ENCODE measurements at regions not wholly inside any gene's neighbourhood (a gene's known extent, or its start where the extent isn't known, plus 50 kb on each side); places are given as distances from the start of the nearest gene placed in this dataset.

DNA sequence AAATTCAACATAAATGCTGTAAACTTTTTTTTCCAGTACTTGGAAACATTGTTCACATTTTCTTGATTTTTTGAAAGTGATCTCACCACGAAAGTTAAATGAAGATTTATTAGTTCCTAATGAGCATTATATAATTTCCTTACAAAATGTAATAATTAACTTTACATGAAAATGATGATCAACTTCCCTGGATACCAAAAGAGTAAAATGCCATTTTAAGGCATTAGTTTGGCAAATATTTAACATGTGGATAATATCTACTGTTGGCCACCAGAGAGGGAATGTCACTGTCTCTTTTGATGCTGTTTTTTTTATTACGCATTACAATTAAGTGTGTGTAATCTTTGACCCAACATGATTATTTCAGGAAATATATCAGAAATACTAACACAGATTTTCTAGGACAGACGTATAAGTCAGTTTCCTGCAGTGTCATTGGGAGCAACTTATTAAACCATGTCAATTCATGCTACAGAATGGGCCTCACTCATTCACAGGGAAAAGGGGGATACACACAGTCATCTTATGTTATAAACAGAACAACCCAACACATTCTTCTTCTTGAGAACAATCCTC is 903.9 kb upstream of the ADGRL2 start:
- Histone ChIP-seq H3K27me3 (ENCODE audit: control insufficient read depth, insufficient read depth, low read length) (no peaks in the 10 kb centered on the region), H3K4me1 (ENCODE audit: control insufficient read depth, low read depth, low read length) (peaks cover 10% of the 10 kb centered on the region), H3K9me3 (ENCODE audit: control insufficient read depth, low read depth, low read length) (no peaks in the 10 kb centered on the region), H3K9ac (ENCODE audit: low read length) (no peak overlapping the region), H3K27ac (ENCODE audit: low read length) (no peak overlapping the region), H3K4me3 (ENCODE audit: low read length) (no peak overlapping the region), H3K36me3 (ENCODE audit: control insufficient read depth, low read depth, low read length) (no peaks in the 10 kb centered on the region)

DNA sequence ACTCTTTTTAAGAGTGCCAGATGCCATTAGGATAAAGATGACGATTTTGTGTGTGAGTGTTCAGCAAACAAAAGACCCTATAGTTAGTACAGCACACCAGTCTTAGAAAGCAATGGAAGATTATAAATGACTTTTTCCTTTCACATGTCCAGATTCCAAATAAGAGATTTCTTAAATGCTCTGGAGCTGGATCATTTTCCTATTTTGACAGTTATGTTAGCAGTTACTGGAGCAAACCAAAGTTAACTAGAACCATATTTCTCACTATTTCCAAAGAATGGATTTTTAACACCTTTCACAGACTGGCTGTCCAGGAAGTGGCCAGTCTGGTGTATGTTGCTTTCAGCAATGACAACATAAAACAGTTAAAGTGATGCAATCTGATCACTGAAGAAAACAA is 905.8 kb upstream of the ADGRL2 start:
- H3K4me3 ChIP-seq (ENCODE audit: low read length), result no peak overlapping the region
- no peaks in the 10 kb centered on the region for H3K36me3 ChIP-seq (ENCODE audit: control insufficient read depth, low read depth, low read length)
- peaks cover 10% of the 10 kb centered on the region for H3K4me1 ChIP-seq (ENCODE audit: control insufficient read depth, low read depth, low read length)
- no peak overlapping the region for H3K27ac ChIP-seq (ENCODE audit: low read length)
- H3K9me3 ChIP-seq (ENCODE audit: control insufficient read depth, low read depth, low read length), result no peaks in the 10 kb centered on the region
- H3K9ac ChIP-seq (ENCODE audit: low read length), result no peak overlapping the region
- no peaks in the 10 kb centered on the region for H3K27me3 ChIP-seq (ENCODE audit: control insufficient read depth, insufficient read depth, low read length)

DNA sequence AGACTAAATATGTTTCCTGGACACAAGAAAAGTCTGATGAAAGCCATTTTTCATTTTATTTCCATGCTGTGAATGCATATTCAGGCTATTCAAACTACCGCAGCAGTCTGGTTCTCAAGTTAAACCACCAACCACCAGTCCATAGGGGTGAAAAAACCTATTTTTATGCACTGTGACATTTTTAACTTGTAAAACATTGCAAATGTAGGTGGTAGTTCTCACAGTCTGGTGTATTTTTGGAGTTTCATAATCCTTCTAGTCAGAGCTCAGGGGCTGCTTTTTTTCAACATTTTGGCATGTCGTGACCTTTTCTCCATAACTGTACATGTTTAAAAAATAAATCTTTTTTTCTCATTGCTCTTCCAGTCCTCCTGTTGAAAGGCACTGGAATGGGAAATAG is 907.6 kb upstream of the ADGRL2 start:
- Histone ChIP-seq H3K9ac (ENCODE audit: low read length) (no peak overlapping the region), H3K36me3 (ENCODE audit: control insufficient read depth, low read depth, low read length) (no peaks in the 10 kb centered on the region), H3K4me3 (ENCODE audit: low read length) (no peak overlapping the region), H3K4me1 (ENCODE audit: control insufficient read depth, low read depth, low read length) (peaks cover 10% of the 10 kb centered on the region), H3K27ac (ENCODE audit: low read length) (no peak overlapping the region), H3K27me3 (ENCODE audit: control insufficient read depth, insufficient read depth, low read length) (no peaks in the 10 kb centered on the region), H3K9me3 (ENCODE audit: control insufficient read depth, low read depth, low read length) (no peaks in the 10 kb centered on the region)

DNA sequence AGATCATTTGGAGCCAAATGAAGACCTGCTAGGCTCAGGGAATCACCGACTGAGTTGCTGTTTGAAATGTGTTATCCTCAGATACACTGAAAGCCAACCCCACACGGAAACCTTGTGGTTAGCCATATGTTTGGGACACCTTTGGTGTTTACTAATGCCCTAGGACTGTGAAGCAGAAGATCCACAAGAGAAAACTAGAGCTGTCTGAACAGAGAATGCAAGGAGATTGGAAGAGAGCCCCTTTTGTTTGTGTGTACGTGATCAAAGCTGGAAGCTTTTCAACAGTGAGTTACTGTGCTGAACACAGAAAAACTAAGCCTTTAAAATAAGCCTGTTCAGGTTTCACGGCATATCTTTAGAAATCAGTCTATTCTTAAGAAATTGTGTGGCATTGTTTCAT is 908.2 kb upstream of the ADGRL2 start:
- Histone ChIP-seq H3K9me3 (ENCODE audit: control insufficient read depth, low read depth, low read length) (no peaks in the 10 kb centered on the region), H3K27me3 (ENCODE audit: control insufficient read depth, insufficient read depth, low read length) (no peaks in the 10 kb centered on the region), H3K4me1 (ENCODE audit: control insufficient read depth, low read depth, low read length) (peaks cover 10% of the 10 kb centered on the region), H3K27ac (ENCODE audit: low read length) (no peak overlapping the region), H3K4me3 (ENCODE audit: low read length) (no peak overlapping the region), H3K9ac (ENCODE audit: low read length) (no peak overlapping the region), H3K36me3 (ENCODE audit: control insufficient read depth, low read depth, low read length) (no peaks in the 10 kb centered on the region)

DNA sequence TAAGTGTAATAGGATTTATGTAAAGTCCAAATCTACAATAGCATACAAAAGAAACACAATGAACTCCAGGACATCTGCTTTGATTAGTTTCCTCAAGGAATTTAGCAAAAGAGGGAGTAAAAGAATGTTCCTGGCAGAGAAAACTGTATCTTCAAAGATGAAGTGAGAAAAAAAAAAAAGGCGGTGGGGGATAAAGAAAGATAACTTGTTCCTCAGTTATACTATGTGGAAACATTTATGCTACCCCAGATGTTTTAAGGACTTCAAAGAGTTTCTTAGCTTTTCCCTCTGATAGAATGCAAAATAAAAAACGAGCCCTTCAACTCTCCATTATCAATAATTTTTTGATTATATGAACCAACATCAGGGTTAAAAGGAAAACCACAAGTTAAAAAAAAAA is 908.9 kb upstream of the ADGRL2 start:
- Histone ChIP-seq H3K27me3 (ENCODE audit: control insufficient read depth, insufficient read depth, low read length) (no peaks in the 10 kb centered on the region), H3K27ac (ENCODE audit: low read length) (no peak overlapping the region), H3K4me1 (ENCODE audit: control insufficient read depth, low read depth, low read length) (peaks cover 10% of the 10 kb centered on the region), H3K36me3 (ENCODE audit: control insufficient read depth, low read depth, low read length) (no peaks in the 10 kb centered on the region), H3K4me3 (ENCODE audit: low read length) (no peak overlapping the region), H3K9ac (ENCODE audit: low read length) (no peak overlapping the region), H3K9me3 (ENCODE audit: control insufficient read depth, low read depth, low read length) (no peaks in the 10 kb centered on the region)

DNA sequence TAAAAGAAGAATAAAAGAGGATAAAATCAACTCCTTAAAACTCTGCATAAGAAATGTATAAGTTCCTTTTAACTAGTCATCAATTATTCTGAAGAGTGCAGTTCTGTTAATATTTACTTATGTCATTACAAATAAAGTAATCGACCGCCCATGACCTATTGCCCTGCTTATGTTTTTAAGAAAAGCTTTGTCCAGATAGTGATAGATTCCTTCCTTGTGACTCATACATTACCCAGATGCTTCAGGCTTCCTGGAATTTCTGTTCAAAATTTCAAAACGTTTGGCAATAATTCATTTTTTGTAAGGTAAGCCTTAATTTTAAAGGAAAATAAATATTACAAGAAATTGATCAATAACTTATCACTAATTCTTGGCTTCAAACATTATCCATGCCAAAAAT is 918.2 kb upstream of the ADGRL2 start:
- Histone ChIP-seq H3K27ac (ENCODE audit: low read length) (no peak overlapping the region), H3K4me1 (ENCODE audit: control insufficient read depth, low read depth, low read length) (no peaks in the 10 kb centered on the region), H3K4me3 (ENCODE audit: low read length) (no peak overlapping the region), H3K36me3 (ENCODE audit: control insufficient read depth, low read depth, low read length) (no peaks in the 10 kb centered on the region), H3K27me3 (ENCODE audit: control insufficient read depth, insufficient read depth, low read length) (no peaks in the 10 kb centered on the region), H3K9ac (ENCODE audit: low read length) (no peak overlapping the region), H3K9me3 (ENCODE audit: control insufficient read depth, low read depth, low read length) (no peaks in the 10 kb centered on the region)

DNA sequence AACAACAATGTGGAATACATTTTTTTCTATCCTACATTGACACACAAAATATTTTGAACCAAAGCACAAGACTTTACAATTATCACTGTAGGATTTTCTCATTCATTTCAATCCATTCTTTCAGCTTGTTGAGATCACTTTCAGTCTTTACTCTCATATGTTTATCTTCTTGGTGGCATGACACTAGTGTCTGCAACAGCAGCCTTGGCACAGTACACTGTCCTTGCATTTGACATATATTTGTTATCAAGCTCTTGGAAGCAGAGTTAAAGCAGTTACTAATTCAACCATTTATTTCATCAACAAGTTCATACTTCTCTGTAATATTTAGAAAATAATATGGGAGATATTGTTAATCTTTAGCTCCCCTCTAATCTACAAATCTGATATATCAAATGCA is 922.4 kb upstream of the ADGRL2 start:
- H3K36me3 ChIP-seq (ENCODE audit: control insufficient read depth, low read depth, low read length), result no peaks in the 10 kb centered on the region
- H3K27ac ChIP-seq (ENCODE audit: low read length), result no peak overlapping the region
- H3K4me1 ChIP-seq (ENCODE audit: control insufficient read depth, low read depth, low read length), result no peaks in the 10 kb centered on the region
- H3K9me3 ChIP-seq (ENCODE audit: control insufficient read depth, low read depth, low read length), result no peaks in the 10 kb centered on the region
- H3K27me3 ChIP-seq (ENCODE audit: control insufficient read depth, insufficient read depth, low read length), result no peaks in the 10 kb centered on the region
- H3K9ac ChIP-seq (ENCODE audit: low read length), result no peak overlapping the region
- H3K4me3 ChIP-seq (ENCODE audit: low read length), result no peak overlapping the region

DNA sequence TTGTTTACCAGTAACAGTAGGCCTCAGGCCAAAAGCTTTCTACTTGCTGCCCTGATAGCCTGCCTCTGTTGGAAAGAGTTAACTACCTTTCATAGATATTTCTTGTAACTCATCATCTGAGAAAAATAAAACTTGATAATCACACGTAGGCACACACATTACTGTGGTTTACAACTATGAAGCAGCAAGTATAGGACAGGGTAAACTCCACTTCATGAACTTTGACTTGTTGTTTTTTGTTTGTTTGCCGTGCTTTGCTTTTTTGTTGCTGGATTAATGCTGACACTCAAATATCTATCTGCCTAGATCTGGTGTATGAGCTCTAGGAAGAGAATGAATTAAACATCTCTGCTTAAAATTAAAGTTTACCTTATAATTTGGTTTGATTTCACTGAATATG is 924.7 kb upstream of the ADGRL2 start:
- no peaks in the 10 kb centered on the region for H3K9me3 ChIP-seq (ENCODE audit: control insufficient read depth, low read depth, low read length)
- no peak overlapping the region for H3K27ac ChIP-seq (ENCODE audit: low read length)
- no peaks in the 10 kb centered on the region for H3K4me1 ChIP-seq (ENCODE audit: control insufficient read depth, low read depth, low read length)
- H3K27me3 ChIP-seq (ENCODE audit: control insufficient read depth, insufficient read depth, low read length), result no peaks in the 10 kb centered on the region
- H3K9ac ChIP-seq (ENCODE audit: low read length), result no peak overlapping the region
- no peak overlapping the region for H3K4me3 ChIP-seq (ENCODE audit: low read length)
- H3K36me3 ChIP-seq (ENCODE audit: control insufficient read depth, low read depth, low read length), result no peaks in the 10 kb centered on the region

DNA sequence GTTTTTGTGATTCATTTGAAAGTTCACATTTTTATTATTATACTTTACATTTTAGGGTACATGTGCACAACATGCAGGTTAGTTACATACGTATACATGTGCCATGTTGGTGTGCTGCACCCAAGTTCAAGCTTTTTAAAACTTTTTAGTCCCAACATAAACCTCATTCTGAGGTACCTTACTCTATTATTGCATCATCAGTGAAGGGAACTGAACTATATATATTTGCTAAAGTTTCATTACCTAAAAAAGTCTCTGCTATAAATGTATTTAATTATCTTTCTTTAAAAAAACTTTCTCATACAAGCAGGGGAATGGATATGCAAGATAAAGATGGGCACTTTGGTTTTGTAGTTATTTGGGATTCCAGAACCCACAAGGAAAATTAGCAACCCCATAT is 931.4 kb upstream of the ADGRL2 start:
- no peak overlapping the region for H3K27ac ChIP-seq (ENCODE audit: low read length)
- no peak overlapping the region for H3K4me3 ChIP-seq (ENCODE audit: low read length)
- no peaks in the 10 kb centered on the region for H3K36me3 ChIP-seq (ENCODE audit: control insufficient read depth, low read depth, low read length)
- H3K4me1 ChIP-seq (ENCODE audit: control insufficient read depth, low read depth, low read length), result no peaks in the 10 kb centered on the region
- H3K9ac ChIP-seq (ENCODE audit: low read length), result no peak overlapping the region
- H3K27me3 ChIP-seq (ENCODE audit: control insufficient read depth, insufficient read depth, low read length), result no peaks in the 10 kb centered on the region
- H3K9me3 ChIP-seq (ENCODE audit: control insufficient read depth, low read depth, low read length), result no peaks in the 10 kb centered on the region

DNA sequence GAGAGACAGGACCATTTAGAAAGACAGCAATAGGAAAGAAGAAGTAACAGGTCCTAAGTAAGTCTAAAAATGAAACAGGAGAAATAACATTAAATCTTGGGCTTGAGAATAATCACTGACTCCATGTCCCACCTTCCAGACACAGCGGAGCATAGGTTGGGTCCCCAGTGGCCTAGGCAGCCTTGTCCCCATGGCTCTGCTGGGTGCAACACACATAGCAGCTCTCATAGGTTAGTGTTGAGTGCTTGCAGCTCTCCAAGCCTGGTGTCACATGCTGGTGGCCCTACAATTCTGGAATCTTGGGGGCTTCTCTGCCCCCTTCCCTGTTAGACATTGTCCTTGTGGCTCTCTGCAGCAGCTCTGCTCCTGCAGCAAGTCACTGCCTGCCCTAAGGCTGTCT is 952.8 kb upstream of the ADGRL2 start:
- H3K4me3 ChIP-seq (ENCODE audit: low read length), result no peak overlapping the region
- no peak overlapping the region for H3K9ac ChIP-seq (ENCODE audit: low read length)
- H3K27ac ChIP-seq (ENCODE audit: low read length), result no peak overlapping the region

DNA sequence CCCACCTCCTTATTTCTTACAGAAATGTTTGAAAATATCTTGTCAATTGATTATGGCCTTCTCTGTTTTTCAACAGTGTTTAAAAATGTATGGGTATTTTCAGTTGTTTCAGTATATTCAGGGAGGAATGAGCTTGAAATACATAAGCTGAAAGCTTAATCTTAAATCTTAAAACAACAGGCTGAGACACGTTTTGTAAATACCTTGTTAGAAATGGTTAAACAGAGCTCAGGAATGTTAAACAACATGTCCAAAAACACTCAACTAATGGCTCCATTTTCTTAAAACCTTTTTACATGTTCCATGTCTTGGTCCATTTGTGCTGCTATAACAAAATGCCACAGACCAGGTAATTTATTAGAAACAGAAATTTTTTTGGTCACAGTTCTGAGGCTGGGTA is 953.8 kb upstream of the ADGRL2 start:
- Histone ChIP-seq H3K27ac (ENCODE audit: low read length) (no peak overlapping the region), H3K27me3 (ENCODE audit: control insufficient read depth, insufficient read depth, low read length) (no peaks in the 10 kb centered on the region), H3K36me3 (ENCODE audit: control insufficient read depth, low read depth, low read length) (no peaks in the 10 kb centered on the region), H3K9ac (ENCODE audit: low read length) (no peak overlapping the region), H3K4me3 (ENCODE audit: low read length) (no peak overlapping the region), H3K9me3 (ENCODE audit: control insufficient read depth, low read depth, low read length) (no peaks in the 10 kb centered on the region), H3K4me1 (ENCODE audit: control insufficient read depth, low read depth, low read length) (no peaks in the 10 kb centered on the region)

More for the DNA sequence above, 952.8 kb upstream of the ADGRL2 start:
- H3K9me3 ChIP-seq (ENCODE audit: control insufficient read depth, low read depth, low read length), result no peaks in the 10 kb centered on the region
- H3K27me3 ChIP-seq (ENCODE audit: control insufficient read depth, insufficient read depth, low read length), result no peaks in the 10 kb centered on the region
- H3K4me1 ChIP-seq (ENCODE audit: control insufficient read depth, low read depth, low read length), result no peaks in the 10 kb centered on the region
- no peaks in the 10 kb centered on the region for H3K36me3 ChIP-seq (ENCODE audit: control insufficient read depth, low read depth, low read length)

DNA sequence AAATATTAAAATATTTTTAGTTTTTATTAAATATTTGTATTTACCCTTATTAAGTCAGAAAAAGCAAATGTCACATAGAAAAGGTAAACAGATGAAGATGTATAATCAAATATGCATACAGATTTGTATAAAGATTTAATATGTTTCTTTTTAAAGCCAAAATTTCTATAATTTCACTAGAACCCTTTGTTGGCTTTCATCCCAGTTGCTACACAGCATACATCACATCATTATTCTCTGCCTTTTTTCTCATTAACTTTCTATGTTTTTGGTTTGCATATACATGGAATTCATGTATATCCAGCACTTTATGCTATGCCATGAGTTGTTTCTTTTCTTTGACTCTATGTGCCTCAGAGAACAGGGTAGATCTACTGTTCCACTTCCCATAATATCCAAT is 957.9 kb upstream of the ADGRL2 start:
- no peaks in the 10 kb centered on the region for H3K36me3 ChIP-seq (ENCODE audit: control insufficient read depth, low read depth, low read length)
- no peaks in the 10 kb centered on the region for H3K27me3 ChIP-seq (ENCODE audit: control insufficient read depth, insufficient read depth, low read length)
- H3K9me3 ChIP-seq (ENCODE audit: control insufficient read depth, low read depth, low read length), result peaks cover 3% of the 10 kb centered on the region
- H3K9ac ChIP-seq (ENCODE audit: low read length), result no peak overlapping the region
- peaks cover 2% of the 10 kb centered on the region for H3K4me1 ChIP-seq (ENCODE audit: control insufficient read depth, low read depth, low read length)
- H3K4me3 ChIP-seq (ENCODE audit: low read length), result no peak overlapping the region
- no peak overlapping the region for H3K27ac ChIP-seq (ENCODE audit: low read length)

Measured in iPS-18a (cell line).